K562 (cell line): ENCODE measurements at regions not wholly inside any gene's neighbourhood (a gene's known extent, or its start where the extent isn't known, plus 50 kb on each side); places are given as distances from the start of the nearest gene placed in this dataset.

Experiments used
- GATA2 ChIP-seq: sonication (generic); formaldehyde crosslinking; IDR thresholded peaks from 2 replicates; pipeline ENCODE4 v1.4.0; 2020; ENCODE audit warnings: mild to moderate bottlenecking, missing genetic modification reagents
- RBM25 ChIP-seq: fragments of 200-400 bp; formaldehyde crosslinking; IDR thresholded peaks from 2 replicates; pipeline ENCODE4 v1.6.1; 2018; ENCODE audit warnings: low read length, low read depth, moderate library complexity; ENCODE audit not compliant: severe bottlenecking
- THRB ChIP-seq: fragments of 450-650 bp; formaldehyde crosslinking; conservative IDR thresholded peaks from 2 replicates; pipeline ENCODE4 v1.4.0; 2022; ENCODE audit warnings: mild to moderate bottlenecking, missing genetic modification characterization
- ZNF41 ChIP-seq: fragments of 250-450 bp; sonication (Bioruptor Pico); conservative IDR thresholded peaks from 2 replicates; pipeline ENCODE4 v1.4.0; 2020; ENCODE audit warnings: mild to moderate bottlenecking
- ZNF609 ChIP-seq: sonication (generic); formaldehyde crosslinking; IDR thresholded peaks from 2 replicates; pipeline ENCODE4 v1.8.1; 2023; ENCODE audit warnings: missing genetic modification reagents, mild to moderate bottlenecking, borderline replicate concordance
- ZNF696 ChIP-seq: fragments of 250-450 bp; sonication (Bioruptor Pico); conservative IDR thresholded peaks from 2 replicates; pipeline ENCODE4 v1.4.0; 2020; ENCODE audit warnings: mild to moderate bottlenecking, moderate library complexity

DNA sequence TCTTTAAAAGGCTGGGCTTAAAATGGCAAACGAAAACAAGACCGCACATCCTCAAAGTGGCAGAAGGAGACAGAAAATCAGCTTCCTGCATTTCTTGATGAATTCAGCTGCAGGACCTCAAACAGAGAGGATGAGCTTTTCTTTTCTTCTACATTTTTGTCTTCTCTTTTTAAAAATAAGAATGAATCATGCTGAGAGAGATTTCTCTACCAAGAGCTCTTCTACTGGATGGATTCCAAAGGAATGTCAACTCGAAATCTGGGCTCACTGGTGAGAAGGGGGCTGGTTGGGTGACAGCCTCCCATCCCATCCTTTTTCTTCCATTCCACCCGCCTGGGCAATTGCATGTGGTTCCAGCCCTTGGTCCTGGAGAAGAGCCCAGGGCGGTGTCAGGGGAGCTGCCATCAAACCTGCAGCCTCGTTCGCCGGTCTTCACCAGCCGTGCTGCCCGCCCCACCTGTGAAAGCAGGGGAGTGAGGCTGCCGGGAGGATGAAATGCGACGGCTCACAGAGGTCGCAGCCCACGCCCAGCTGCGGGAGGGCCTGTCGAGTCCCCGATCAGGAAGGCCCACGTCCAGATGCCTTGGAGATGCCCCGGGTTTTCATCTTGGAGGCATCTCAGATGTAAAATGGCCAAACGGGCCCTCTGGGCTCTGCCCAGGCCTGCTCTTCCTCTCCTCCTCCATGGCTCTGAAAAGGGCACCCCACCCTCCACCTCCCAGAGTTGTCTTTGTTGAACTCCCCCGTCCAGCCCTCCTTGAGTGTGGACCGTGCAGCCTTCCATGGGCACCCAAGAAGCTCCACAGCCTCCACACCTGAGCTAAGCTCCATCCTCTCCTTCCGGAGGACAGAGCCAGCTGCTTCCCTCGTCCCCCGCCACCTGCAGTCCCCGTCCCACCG, 121.9 kb downstream of the FOXL1 start (continued):
- no peak for TF ChIP-seq ZNF609 (CRISPR knock-in tag)
- TF ChIP-seq ZNF696 (CRISPR knock-in tag) = no peak
- TF ChIP-seq THRB (CRISPR knock-in tag) = no peak
- no peak for TF ChIP-seq RBM25
- TF ChIP-seq GATA2 (CRISPR knock-in tag) = no peak
- no peak for TF ChIP-seq ZNF41 (CRISPR knock-in tag)
